Pancreas (tissue), 10 donors: ENCODE measurements at regions not wholly inside any gene's neighbourhood (a gene's known extent, or its start where the extent isn't known, plus 50 kb on each side); places are given as distances from the start of the nearest gene placed in this dataset.
A peak's percentile ranks its signal among the peaks of the same experiment; 100 is the strongest.

Experiments used
- ATAC-seq, 4 donors: fragments of 200-7000 bp; cut with Tn5 transposase; one replicate each; pipeline versions ENCODE4 v1.8.0 to v1.9.1; 2020; ENCODE audit warnings: mild to moderate bottlenecking in 4 of 4, moderate library complexity in 4 of 4
- DNase-seq, 6 donors: peaks; one replicate each; pipeline ENCODE4 v3.0.0-alpha.2; 2020
- FAIRE-seq: peaks from 2 replicates; lab custom pipeline; 2012; peaks lifted over from hg19 to GRCh38; lab: Jason Lieb, UNC
- H3K27ac ChIP-seq, 4 donors: fragments of 200-600 bp; sonication (generic); 1 replicate in 3 of 4; 2 replicates in 1 of 4; pipeline versions ENCODE4 v1.5.0 to v1.8.0; 2020
- H3K27me3 ChIP-seq, 4 donors: fragments of 200-600 bp; one replicate each; pipeline ENCODE4 v1.8.0; 2021
- H3K36me3 ChIP-seq, 3 donors: fragments of 200-600 bp; sonication (generic) in 1 of 3; one replicate each; pipeline versions ENCODE4 v1.5.0 to v1.8.0; 2020 to 2021
- H3K4me1 ChIP-seq, 3 donors: fragments of 200-600 bp; one replicate each; pipeline ENCODE4 v1.8.0; 2021
- H3K4me3 ChIP-seq, 4 donors: fragments of 200-600 bp; sonication (generic) in 2 of 4; one replicate each; pipeline versions ENCODE4 v1.5.0 to v1.8.0; 2020 to 2021
- H3K9me3 ChIP-seq, 4 donors: fragments of 200-600 bp; one replicate each; pipeline ENCODE4 v1.8.0; 2021
- WGBS, 2 donors: extraction: QIAGEN DNeasy Blood & Tissue Kit; methylation state at CpG; one replicate each; pipeline ENCODE4 v1.1.7; 2013; 5-methylcytosine and 5-hydroxymethylcytosine counted together
- intact Hi-C, 3 donors: fragments of 100-400 bp; cut with DNase I; formaldehyde crosslinking; loops; one replicate each; pipeline versions ENCODE4 v1.11.1 to v1.14.2; 2022
- TF ChIP-seq, protein P1 (sequence below), 4 donors: fragments of 200-600 bp; sonication (generic) in 3 of 4; IDR thresholded peaks; one replicate each; pipeline versions ENCODE4 v1.5.0 to v1.8.0; 2021; ENCODE audit warnings: antibody characterized with exemption in 4 of 4
- donor health status: healthy with polysubstance abuse.
- donor health status: DM: no; HTN: no; CAD: no; lungs with moderate emphysema.
- donor health status: DM: no; HTN: no; CAD: no.
- donor health status: control.
- donor health status: control.
- donor health status: Bipolar disorder and iron deficiency.
- donor health status: DM: yes; HTN: yes; CAD: no.
- donor health status: DM: no; HTN: no; CAD: no.
- donor health status: DM: no; HTN: no; CAD: no.
- donor health status: DM: yes; HTN: yes; CAD: no.

DNA sequence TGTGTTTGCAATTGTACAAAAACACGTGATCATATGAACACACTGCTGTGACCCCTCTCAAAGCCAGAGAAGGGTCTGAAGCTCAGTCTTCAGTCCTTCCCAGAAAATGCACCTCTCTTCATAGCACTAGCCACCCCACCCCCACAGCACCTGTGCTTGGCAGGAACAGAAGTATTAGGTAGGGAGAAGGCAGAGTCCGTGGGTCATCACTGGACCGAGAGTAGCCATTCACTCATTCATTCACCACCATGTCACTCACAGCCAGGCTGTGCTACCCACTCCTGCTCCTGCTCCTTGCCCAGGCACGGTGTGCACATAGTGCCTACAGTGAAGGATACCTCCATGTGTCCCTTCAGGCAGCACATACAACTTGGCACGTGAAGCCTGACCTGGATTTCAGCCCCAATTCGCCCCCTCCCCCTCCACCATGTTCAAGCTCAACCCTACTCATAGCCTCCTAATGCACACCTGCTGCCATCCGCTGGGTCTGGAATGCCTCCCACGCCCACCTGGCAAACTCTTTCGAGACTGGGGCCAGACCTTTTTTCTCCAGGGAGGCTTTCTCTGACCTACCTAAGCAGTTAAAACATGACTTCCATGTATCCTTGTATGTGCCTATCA is 81.9 kb upstream of the GALNT2 start:
- H3K4me1 ChIP-seq = peaks cover 0 to 3% (median 0%) of the 10 kb centered on the region in 3 donors
- 62 to 66% methylated on average over 9 of the region's 9 CpGs for WGBS, 2 donors
- H3K9me3 ChIP-seq = no peaks in the 10 kb centered on the region
- intact Hi-C loops = no loop called here
- no peaks in the 10 kb centered on the region for H3K27me3 ChIP-seq
- TF ChIP-seq, protein P1, sequence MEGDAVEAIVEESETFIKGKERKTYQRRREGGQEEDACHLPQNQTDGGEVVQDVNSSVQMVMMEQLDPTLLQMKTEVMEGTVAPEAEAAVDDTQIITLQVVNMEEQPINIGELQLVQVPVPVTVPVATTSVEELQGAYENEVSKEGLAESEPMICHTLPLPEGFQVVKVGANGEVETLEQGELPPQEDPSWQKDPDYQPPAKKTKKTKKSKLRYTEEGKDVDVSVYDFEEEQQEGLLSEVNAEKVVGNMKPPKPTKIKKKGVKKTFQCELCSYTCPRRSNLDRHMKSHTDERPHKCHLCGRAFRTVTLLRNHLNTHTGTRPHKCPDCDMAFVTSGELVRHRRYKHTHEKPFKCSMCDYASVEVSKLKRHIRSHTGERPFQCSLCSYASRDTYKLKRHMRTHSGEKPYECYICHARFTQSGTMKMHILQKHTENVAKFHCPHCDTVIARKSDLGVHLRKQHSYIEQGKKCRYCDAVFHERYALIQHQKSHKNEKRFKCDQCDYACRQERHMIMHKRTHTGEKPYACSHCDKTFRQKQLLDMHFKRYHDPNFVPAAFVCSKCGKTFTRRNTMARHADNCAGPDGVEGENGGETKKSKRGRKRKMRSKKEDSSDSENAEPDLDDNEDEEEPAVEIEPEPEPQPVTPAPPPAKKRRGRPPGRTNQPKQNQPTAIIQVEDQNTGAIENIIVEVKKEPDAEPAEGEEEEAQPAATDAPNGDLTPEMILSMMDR (IDR thresholded peaks at IDR 0.05) = no peak
- H3K4me3 ChIP-seq = no peak overlapping the region
- ATAC-seq (peak in 2 of 4 donors; percentile 11 to 17), DNase-seq (no peak), FAIRE-seq (no peak)
- H3K36me3 ChIP-seq = no peaks in the 10 kb centered on the region
- no peak overlapping the region for H3K27ac ChIP-seq

DNA sequence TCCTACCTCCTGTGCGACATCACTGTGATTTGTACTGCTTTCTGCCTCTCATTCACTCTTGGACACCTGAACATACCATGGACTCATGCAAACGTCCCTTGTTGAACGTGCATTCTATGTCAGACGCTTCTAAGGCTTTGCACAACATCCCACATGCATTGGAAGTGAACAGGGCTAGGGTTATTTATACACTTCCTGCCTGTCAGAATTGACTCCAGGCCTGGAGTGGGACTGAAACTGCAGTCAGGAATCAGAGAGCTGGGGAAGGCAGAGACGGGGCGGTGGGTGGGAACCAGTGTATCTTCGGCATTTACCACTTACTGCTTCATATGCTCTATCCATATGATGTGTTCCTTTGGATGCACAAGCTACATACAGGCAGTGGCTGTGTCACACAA is 81.4 kb upstream of the GALNT2 start:
- intact Hi-C loops = no loop called here
- Histone ChIP-seq H3K4me1 (peaks cover 0 to 8% (median 5%) of the 10 kb centered on the region in 3 donors), H3K4me3 (no peak overlapping the region), H3K27ac (no peak overlapping the region), H3K36me3 (no peaks in the 10 kb centered on the region), H3K9me3 (no peaks in the 10 kb centered on the region), H3K27me3 (no peaks in the 10 kb centered on the region)
- no peak for ATAC-seq
- DNase-seq = no peak
- TF ChIP-seq, protein P1 (IDR thresholded peaks at IDR 0.05) = no peak
- no peak for FAIRE-seq
- 82 to 88% methylated on average over 7 of the region's 7 CpGs for WGBS, 2 donors

DNA sequence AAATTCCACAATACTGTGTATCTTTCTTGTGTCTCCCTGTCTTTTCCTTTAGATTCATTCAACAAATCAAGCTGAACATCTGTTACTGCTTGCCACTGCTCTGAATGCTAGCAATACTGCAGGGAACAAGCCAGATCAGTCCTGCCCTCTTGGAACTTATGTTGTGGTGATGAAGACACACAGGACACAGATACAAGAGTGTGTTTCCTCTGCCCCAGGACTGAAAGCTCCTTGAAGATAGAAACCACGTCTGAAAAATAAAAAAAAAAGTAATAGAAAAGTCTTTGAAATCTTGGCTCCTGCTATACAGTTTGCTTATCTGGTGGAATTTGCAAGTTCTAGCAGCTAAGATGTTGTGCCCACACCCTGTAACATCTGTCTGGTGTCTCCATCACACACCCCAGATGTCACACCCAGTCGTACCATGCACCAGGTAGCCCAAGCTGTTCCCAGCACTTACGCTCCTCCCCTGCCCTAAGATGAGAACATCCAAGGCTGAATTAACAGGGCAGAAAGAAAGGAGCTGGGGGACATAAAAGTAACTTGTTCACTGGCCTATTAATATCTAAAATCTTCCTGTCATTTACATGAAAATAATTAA is 80.2 kb upstream of the GALNT2 start:
- DNase-seq = no peak

DNA sequence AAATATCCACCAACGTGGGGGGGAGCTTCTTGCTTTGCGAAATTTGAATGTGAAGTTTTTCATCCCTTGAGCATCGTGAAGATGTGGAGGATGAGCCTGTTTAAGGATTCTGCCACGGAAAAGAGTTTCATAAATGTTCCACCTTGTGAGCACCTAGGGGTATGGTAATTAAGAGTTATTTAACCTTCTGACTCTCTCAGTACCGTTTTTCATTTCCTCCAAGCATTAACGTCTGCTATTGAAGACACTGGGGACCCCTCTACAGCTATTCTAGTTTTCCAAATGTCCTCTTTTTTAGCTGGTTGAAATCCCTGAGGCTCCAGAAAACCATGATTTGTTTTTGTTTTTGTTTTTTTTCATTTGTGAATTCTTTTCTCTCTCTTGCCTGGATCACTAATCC is 79.1 kb upstream of the GALNT2 start:
- no peak overlapping the region for H3K27ac ChIP-seq
- H3K4me3 ChIP-seq = no peak overlapping the region
- WGBS, 2 donors = 82 to 83% methylated on average over 6 of the region's 6 CpGs
- H3K27me3 ChIP-seq = no peaks in the 10 kb centered on the region
- no peaks in the 10 kb centered on the region for H3K9me3 ChIP-seq
- FAIRE-seq (no peak), DNase-seq (no peak), ATAC-seq (no peak)
- intact Hi-C loops = no loop called here
- peaks cover 5 to 18% (median 12%) of the 10 kb centered on the region in 3 donors for H3K4me1 ChIP-seq
- no peaks in the 10 kb centered on the region for H3K36me3 ChIP-seq
- TF ChIP-seq, protein P1 (IDR thresholded peaks at IDR 0.05) = no peak

More for the DNA sequence above, 80.2 kb upstream of the GALNT2 start:
- Histone ChIP-seq H3K36me3 (no peaks in the 10 kb centered on the region), H3K27me3 (no peaks in the 10 kb centered on the region), H3K4me3 (no peak overlapping the region), H3K9me3 (no peaks in the 10 kb centered on the region), H3K4me1 (peaks cover 5 to 18% (median 12%) of the 10 kb centered on the region in 3 donors), H3K27ac (no peak overlapping the region)
- no peak for FAIRE-seq
- no peak for ATAC-seq
- TF ChIP-seq, protein P1 (IDR thresholded peaks at IDR 0.05) = no peak
- WGBS, 2 donors = 76 to 81% methylated on average over 3 of the region's 3 CpGs
- intact Hi-C loops = no loop called here

DNA sequence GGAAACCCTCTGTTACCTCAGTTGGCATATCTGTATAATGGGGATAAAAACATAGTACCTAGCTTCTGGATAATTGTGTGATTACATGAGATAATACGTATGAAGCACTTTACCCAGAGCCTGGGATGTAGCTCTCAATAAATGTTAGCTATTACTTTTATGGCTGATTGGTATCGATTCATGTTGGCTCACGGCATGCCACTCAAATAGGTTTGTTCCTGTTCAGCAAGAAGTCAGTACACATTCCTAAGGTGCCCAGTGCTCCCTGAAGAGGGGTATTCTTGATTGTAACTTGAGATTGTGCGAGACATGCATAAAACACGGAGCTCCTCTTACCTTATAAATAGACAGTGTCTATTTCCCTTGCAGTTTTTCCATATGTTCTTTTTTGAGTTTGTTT is 78.5 kb upstream of the GALNT2 start:
- TF ChIP-seq, protein P1 (IDR thresholded peaks at IDR 0.05) = no peak
- Histone ChIP-seq H3K27ac (no peak overlapping the region), H3K9me3 (no peaks in the 10 kb centered on the region), H3K4me3 (no peak overlapping the region), H3K27me3 (no peaks in the 10 kb centered on the region), H3K36me3 (no peaks in the 10 kb centered on the region), H3K4me1 (peaks cover 5 to 18% (median 12%) of the 10 kb centered on the region in 3 donors)
- ATAC-seq = no peak
- intact Hi-C loops = no loop called here
- FAIRE-seq = no peak
- WGBS, 2 donors = 90 to 91% methylated on average over 5 of the region's 5 CpGs
- DNase-seq = no peak
